HCT116 (cell line): ENCODE measurements at regions not wholly inside any gene's neighbourhood (a gene's known extent, or its start where the extent isn't known, plus 50 kb on each side); places are given as distances from the start of the nearest gene placed in this dataset.

Experiments used
- ATAC-seq: fragments of 200-7000 bp; cut with Tn5 transposase; 2 replicates; pipeline ENCODE4 v1.9.1; 2020; ENCODE audit warnings: mild to moderate bottlenecking, moderate library complexity
- BruUV-seq: library from RNA; stranded (reverse); fragments of 400-500 nt; replicated peaks from 2 replicates; lab custom pipeline; 2021; lab: Mats Ljungman, UMichigan
- CTCF ChIA-PET: fragments of 300-600 bp; sonication (Branson Sonifier 250); formaldehyde crosslinking; loops from one replicate; lab custom pipeline; 2021; ENCODE audit warnings: antibody characterized with exemption; lab: Charles Lee
- POLR2A ChIA-PET: fragments of 300-600, 350-600 bp; sonication (Branson Sonifier 250); formaldehyde crosslinking; loops from one replicate; lab custom pipeline; 2021; ENCODE audit warnings: antibody characterized with exemption; lab: Charles Lee
- RAD21 ChIA-PET, 2 experiments: fragments of 300-600 bp; sonication (Branson Sonifier 250); formaldehyde crosslinking; loops; one replicate each; lab custom pipeline; 2023; ENCODE audit warnings: low total read pairs in 2 of 2; ENCODE audit not compliant: uncharacterized antibody in 2 of 2, unreplicated experiment in 2 of 2, low non-redundant PET in 1 of 2; lab: Charles Lee
- DNase-seq: peaks from one replicate; pipeline ENCODE4 v3.0.0-alpha.2; 2010; ENCODE audit warnings: low read depth, low spot score
- H2AFZ ChIP-seq: fragments of 200-600 bp; shearing (Covaris generic), sonication (generic); 2 replicates; pipeline ENCODE4 v1.6.1; 2017; ENCODE audit warnings: low read depth, mixed run types, mixed read lengths, antibody characterized with exemption, low read length; ENCODE audit not compliant: poor library complexity, severe bottlenecking
- H3K27ac ChIP-seq: 2 replicates; pipeline ENCODE4 v1.5.1; 2012; ENCODE audit warnings: low read depth, low read length
- H3K27me3 ChIP-seq: fragments of 200-600 bp; sonication (generic); 2 replicates; pipeline ENCODE4 v1.6.1; 2016; ENCODE audit warnings: mixed run types, low read length, mixed read lengths; ENCODE audit not compliant: insufficient read depth
- H3K36me3 ChIP-seq, 2 experiments: fragments of 200-500 bp in 1 of 2; fragments of 200-600 bp in 1 of 2; sonication (Bioruptor generic) in 1 of 2; sonication (generic) in 1 of 2; 2 replicates each; pipeline versions ENCODE4 v1.5.1 to v1.6.1; 2014 to 2016; ENCODE audit warnings: low read length in 2 of 2, inconsistent platforms in 1 of 2, mixed read lengths in 1 of 2, mixed run types in 1 of 2; ENCODE audit not compliant: insufficient read depth in 2 of 2, control insufficient read depth in 1 of 2
- H3K4me1 ChIP-seq, 2 experiments: fragments of 200-600 bp in 1 of 2; sonication (generic) in 1 of 2; 2 replicates each; pipeline versions ENCODE4 v1.5.1 to v1.6.1; 2012 to 2017; ENCODE audit warnings: low read length in 2 of 2, inconsistent platforms in 1 of 2, mild to moderate bottlenecking in 1 of 2, mixed read lengths in 1 of 2, mixed run types in 1 of 2, moderate library complexity in 1 of 2; ENCODE audit not compliant: insufficient read depth in 2 of 2, control insufficient read depth in 1 of 2
- H3K4me2 ChIP-seq: fragments of 200-600 bp; sonication (generic); 2 replicates; pipeline ENCODE4 v1.6.1; 2017; ENCODE audit warnings: mixed run types, low read length, mixed read lengths
- H3K4me3 ChIP-seq, 2 experiments: fragments of 200-600 bp in 1 of 2; sonication (generic) in 1 of 2; replicated peaks in 1 of 2; 2 replicates each; pipeline ENCODE4 v1.5.1; 2011 to 2016; ENCODE audit warnings: low read length in 2 of 2, control low read depth in 1 of 2, low read depth in 1 of 2, mild to moderate bottlenecking in 1 of 2, mixed read lengths in 1 of 2, mixed run types in 1 of 2
- H3K79me2 ChIP-seq: fragments of 200-600 bp; sonication (generic); 2 replicates; pipeline ENCODE4 v1.6.1; 2017; ENCODE audit warnings: mild to moderate bottlenecking, mixed run types, low read length, moderate library complexity, mixed read lengths; ENCODE audit not compliant: insufficient read depth
- H3K9ac ChIP-seq: fragments of 200-600 bp; sonication (generic); 2 replicates; pipeline ENCODE4 v1.6.1; 2016; ENCODE audit warnings: low read length, mixed read lengths
- H3K9me2 ChIP-seq: fragments of 200-600 bp; sonication (generic), shearing (Covaris generic); 2 replicates; pipeline ENCODE4 v1.6.1; 2017; ENCODE audit warnings: mixed run types, mild to moderate bottlenecking, moderate library complexity; ENCODE audit not compliant: insufficient read depth
- H3K9me3 ChIP-seq, 2 experiments: fragments of 200-500 bp in 1 of 2; fragments of 200-600 bp in 1 of 2; sonication (Bioruptor generic) in 1 of 2; sonication (generic) in 1 of 2; 2 replicates each; pipeline ENCODE4 v1.6.1; 2014 to 2017; ENCODE audit warnings: low read length in 2 of 2, mixed read lengths in 2 of 2, inconsistent platforms in 1 of 2, low read depth in 1 of 2, mild to moderate bottlenecking in 1 of 2, mixed run types in 1 of 2, moderate library complexity in 1 of 2; ENCODE audit not compliant: control insufficient read depth in 1 of 2, insufficient read depth in 1 of 2
- H4K20me1 ChIP-seq: fragments of 200-600 bp; sonication (generic), shearing (Covaris generic); 2 replicates; pipeline ENCODE4 v1.6.1; 2017; ENCODE audit warnings: mixed run types, mild to moderate bottlenecking, moderate library complexity; ENCODE audit not compliant: insufficient read depth
- ATF3 ChIP-seq: IDR thresholded peaks from 2 replicates; pipeline ENCODE4 v1.6.1; 2012
- CBX3 ChIP-seq: IDR thresholded peaks from 2 replicates; pipeline ENCODE4 v1.6.1; 2012; ENCODE audit warnings: low read depth
- CTCF ChIP-seq, 3 experiments: fragments of 200-600 bp in 1 of 3; sonication (generic) in 1 of 3; IDR thresholded peaks in 2 of 3; conservative IDR thresholded peaks in 1 of 3; 2 replicates each; pipeline ENCODE4 v1.5.1; 2012 to 2017; ENCODE audit warnings: low read depth in 2 of 3, low read length in 2 of 3, antibody characterized with exemption in 1 of 3, borderline replicate concordance in 1 of 3, control low read depth in 1 of 3, mild to moderate bottlenecking in 1 of 3, mixed read lengths in 1 of 3, mixed run types in 1 of 3, moderate library complexity in 1 of 3; ENCODE audit not compliant: insufficient read depth in 1 of 3
- EGR1 ChIP-seq: IDR thresholded peaks from 2 replicates; pipeline ENCODE4 v1.6.1; 2012; ENCODE audit warnings: low read depth
- FOSL1 ChIP-seq: IDR thresholded peaks from 2 replicates; pipeline ENCODE4 v1.6.1; 2012; ENCODE audit warnings: low read depth
- JUND ChIP-seq: IDR thresholded peaks from 2 replicates; pipeline ENCODE4 v1.6.1; 2012
- MAX ChIP-seq: IDR thresholded peaks from 2 replicates; pipeline ENCODE4 v1.6.1; 2012
- POLR2A ChIP-seq: IDR thresholded peaks from 2 replicates; pipeline ENCODE4 v1.7.0; 2011; ENCODE audit warnings: borderline replicate concordance; ENCODE audit not compliant: insufficient read depth, insufficient read length; ENCODE audit errors: extremely low read depth
- POLR2AphosphoS5 ChIP-seq: IDR thresholded peaks from 2 replicates; pipeline ENCODE4 v1.6.1; 2011; ENCODE audit warnings: mild to moderate bottlenecking, low read depth, low read length, moderate library complexity
- RAD21 ChIP-seq: IDR thresholded peaks from 2 replicates; pipeline ENCODE4 v1.6.1; 2012; ENCODE audit warnings: low read depth, mild to moderate bottlenecking
- SIN3A ChIP-seq: IDR thresholded peaks from 2 replicates; pipeline ENCODE4 v1.6.1; 2012; ENCODE audit warnings: low read depth
- SP1 ChIP-seq: IDR thresholded peaks from 2 replicates; pipeline ENCODE4 v1.6.1; 2012; ENCODE audit warnings: low read depth
- SRF ChIP-seq: IDR thresholded peaks from 2 replicates; pipeline ENCODE4 v1.6.1; 2012; ENCODE audit warnings: low read depth
- TCF7L2 ChIP-seq: IDR thresholded peaks from 2 replicates; pipeline ENCODE4 v1.7.0; 2011; ENCODE audit warnings: borderline replicate concordance, inconsistent platforms; ENCODE audit not compliant: insufficient read depth, insufficient read length; ENCODE audit errors: extremely low read depth
- YY1 ChIP-seq: IDR thresholded peaks from 2 replicates; pipeline ENCODE4 v1.6.1; 2011; ENCODE audit warnings: low read length, low read depth, moderate library complexity, mild to moderate bottlenecking; ENCODE audit not compliant: insufficient replicate concordance; ENCODE audit errors: extremely low read depth
- ZBTB33 ChIP-seq: IDR thresholded peaks from 2 replicates; pipeline ENCODE4 v1.6.1; 2011; ENCODE audit warnings: mild to moderate bottlenecking, low read length, moderate library complexity; ENCODE audit not compliant: insufficient replicate concordance; ENCODE audit errors: extremely low read depth
- ZFX ChIP-seq: fragments of 450-650 bp; IDR thresholded peaks from 2 replicates; pipeline ENCODE4 v1.6.1; 2017
- intact Hi-C: fragments of 100-400 bp; cut with micrococcal nuclease; formaldehyde crosslinking; loops from 2 replicates; pipeline ENCODE4 v1.10.0; 2022

- no TSS peak for BruUV-seq
- ATAC-seq (no peak), DNase-seq (no peak)
- Histone ChIP-seq H2AFZ (peak overlapping the region; percentile 31), H3K36me3 (no peaks in the 10 kb centered on the region), H3K9ac (no peak overlapping the region), H3K4me2 (no peak overlapping the region), H4K20me1 (no peaks in the 10 kb centered on the region), H3K9me2 (no peaks in the 10 kb centered on the region), H3K4me1 (no peaks in the 10 kb centered on the region), H3K4me3 (no peak overlapping the region), H3K9me3 (no peaks in the 10 kb centered on the region), H3K79me2 (no peaks in the 10 kb centered on the region), H3K27ac (no peak overlapping the region), H3K27me3 (no peaks in the 10 kb centered on the region)
- no peak for TF ChIP-seq YY1
- no peak for TF ChIP-seq SIN3A
- no peak for TF ChIP-seq RAD21
- TF ChIP-seq EGR1 = no peak
- no peak for TF ChIP-seq CBX3
- intact Hi-C loops = no loop called here
- ChIA-PET POLR2A (no interaction called here), CTCF (no interaction called here), RAD21 (no interaction called here)
Measured at GRCh38 chr3:110227991-110228390, 843.6 kb upstream of the NECTIN3 start.

- Histone ChIP-seq H3K4me2 (no peak overlapping the region), H2AFZ (no peak overlapping the region), H3K9me2 (no peaks in the 10 kb centered on the region), H3K79me2 (no peaks in the 10 kb centered on the region), H4K20me1 (no peaks in the 10 kb centered on the region), H3K4me3 (no peak overlapping the region), H3K4me1 (no peaks in the 10 kb centered on the region), H3K36me3 (no peaks in the 10 kb centered on the region), H3K9me3 (no peaks in the 10 kb centered on the region), H3K27ac (no peak overlapping the region), H3K9ac (no peak overlapping the region), H3K27me3 (no peaks in the 10 kb centered on the region)
- CTCF ChIA-PET = no interaction called here
- POLR2A ChIA-PET = no interaction called here
- RAD21 ChIA-PET = interaction anchor here in 1 of 2 experiments (0.7 kb wide), 1 partner anchor 23 kb away, joined by 3 read pairs; no protein-coding TSS in a partner anchor
- intact Hi-C loops = no loop called here
- no peak for ATAC-seq
- BruUV-seq = no TSS peak
- no peak for DNase-seq
- TF ChIP-seq YY1 (no peak), ZFX (no peak), ATF3 (no peak), JUND (no peak), SIN3A (no peak), SP1 (no peak), ZBTB33 (no peak), CBX3 (no peak), POLR2AphosphoS5 (no peak), POLR2A (no peak), MAX (no peak), SRF (no peak), TCF7L2 (no peak), CTCF (IDR thresholded peaks at IDR 0.05 in 2 of 3, conservative IDR thresholded peaks at IDR 0.05 in 1 of 3; ENCODE audit: borderline replicate concordance in 1 of 3, insufficient read depth in 1 of 3, low read depth in 2 of 3, low read length in 2 of 3) (no peak), FOSL1 (no peak)
Measured at GRCh38 chr3:110234831-110235230, 836.8 kb upstream of the NECTIN3 start.
